ENCODE measurements at regions not wholly inside any gene's neighbourhood (a gene's known extent, or its start where the extent isn't known, plus 50 kb on each side); places are given as distances from the start of the nearest gene placed in this dataset.

- FAIRE-seq, result no peak
- TF ChIP-seq CTCF (IDR thresholded peaks at IDR 0.05), result no peak
- WGBS, 2 donors, result 91 to 95% methylated on average over 6 of the region's 6 CpGs
- H3K4me1 ChIP-seq, result peaks cover 3 to 14% (median 12%) of the 10 kb centered on the region in 3 donors
- no peak overlapping the region for H3K4me3 ChIP-seq
- no peak for DNase-seq
- no peaks in the 10 kb centered on the region for H3K9me3 ChIP-seq
- intact Hi-C loops (cut with DNase I), result no loop called here
- H3K36me3 ChIP-seq, result no peaks in the 10 kb centered on the region
- H3K27ac ChIP-seq, result no peak overlapping the region
- no peak for ATAC-seq
- no peaks in the 10 kb centered on the region for H3K27me3 ChIP-seq
Measured at GRCh38 chr1:8214501-8215173, 103.3 kb upstream of the SLC45A1 start.

GRCh38 chr1:8213676-8214075 is 104.2 kb upstream of the SLC45A1 start:
- FAIRE-seq, result no peak
- no peak for DNase-seq

GRCh38 chr1:8213136-8213535 is 104.8 kb upstream of the SLC45A1 start:
- Histone ChIP-seq H3K4me3 (no peak overlapping the region), H3K27me3 (no peaks in the 10 kb centered on the region), H3K36me3 (no peaks in the 10 kb centered on the region), H3K27ac (no peak overlapping the region), H3K9me3 (no peaks in the 10 kb centered on the region), H3K4me1 (peaks cover 2 to 14% (median 12%) of the 10 kb centered on the region in 3 donors)
- ATAC-seq (no peak), DNase-seq (no peak), FAIRE-seq (no peak)
- intact Hi-C loops (cut with DNase I), result no loop called here
- 92 to 94% methylated on average over 9 of the region's 9 CpGs for WGBS, 2 donors
- no peak for TF ChIP-seq CTCF (IDR thresholded peaks at IDR 0.05)

More at GRCh38 chr1:8213676-8214075, 104.2 kb upstream of the SLC45A1 start:
- 70 to 71% methylated on average over 9 of the region's 9 CpGs for WGBS, 2 donors
- Histone ChIP-seq H3K4me1 (peaks cover 3 to 14% (median 12%) of the 10 kb centered on the region in 3 donors), H3K27ac (no peak overlapping the region), H3K27me3 (no peaks in the 10 kb centered on the region), H3K36me3 (no peaks in the 10 kb centered on the region), H3K4me3 (no peak overlapping the region), H3K9me3 (no peaks in the 10 kb centered on the region)
- no peak for ATAC-seq
- intact Hi-C loops (cut with DNase I), result no loop called here
- no peak for TF ChIP-seq CTCF (IDR thresholded peaks at IDR 0.05)

GRCh38 chr1:8212580-8213031 is 105.3 kb upstream of the SLC45A1 start:
- WGBS, 2 donors, result 83 to 86% methylated on average over 8 of the region's 8 CpGs
- H3K4me3 ChIP-seq, result no peak overlapping the region
- no peaks in the 10 kb centered on the region for H3K27me3 ChIP-seq
- H3K4me1 ChIP-seq, result peaks cover 0 to 9% (median 8%) of the 10 kb centered on the region in 3 donors
- no peaks in the 10 kb centered on the region for H3K9me3 ChIP-seq
- ATAC-seq (no peak), DNase-seq (no peak), FAIRE-seq (no peak)
- H3K36me3 ChIP-seq, result no peaks in the 10 kb centered on the region
- TF ChIP-seq CTCF (IDR thresholded peaks at IDR 0.05), result no peak
- H3K27ac ChIP-seq, result no peak overlapping the region
- intact Hi-C loops (cut with DNase I), result no loop called here

GRCh38 chr1:8211883-8212579 is 105.9 kb upstream of the SLC45A1 start:
- DNase-seq, result no peak
- H3K4me3 ChIP-seq, result no peak overlapping the region
- intact Hi-C loops (cut with DNase I), result no loop called here
- H3K9me3 ChIP-seq, result no peaks in the 10 kb centered on the region
- no peaks in the 10 kb centered on the region for H3K27me3 ChIP-seq
- WGBS, 2 donors, result 70 to 76% methylated on average over 27 of the region's 27 CpGs
- ATAC-seq, result peak in 3 of 4 donors; percentile 23 to 74 (median 58)
- no peak for TF ChIP-seq CTCF (IDR thresholded peaks at IDR 0.05)
- H3K36me3 ChIP-seq, result no peaks in the 10 kb centered on the region
- FAIRE-seq, result no peak
- H3K27ac ChIP-seq, result no peak overlapping the region
- H3K4me1 ChIP-seq, result peaks cover 0 to 4% (median 3%) of the 10 kb centered on the region in 3 donors

Measured in pancreas (tissue), 10 donors.